ENCODE measurements at regions not wholly inside any gene's neighbourhood (a gene's known extent, or its start where the extent isn't known, plus 50 kb on each side); places are given as distances from the start of the nearest gene placed in this dataset.

DNA sequence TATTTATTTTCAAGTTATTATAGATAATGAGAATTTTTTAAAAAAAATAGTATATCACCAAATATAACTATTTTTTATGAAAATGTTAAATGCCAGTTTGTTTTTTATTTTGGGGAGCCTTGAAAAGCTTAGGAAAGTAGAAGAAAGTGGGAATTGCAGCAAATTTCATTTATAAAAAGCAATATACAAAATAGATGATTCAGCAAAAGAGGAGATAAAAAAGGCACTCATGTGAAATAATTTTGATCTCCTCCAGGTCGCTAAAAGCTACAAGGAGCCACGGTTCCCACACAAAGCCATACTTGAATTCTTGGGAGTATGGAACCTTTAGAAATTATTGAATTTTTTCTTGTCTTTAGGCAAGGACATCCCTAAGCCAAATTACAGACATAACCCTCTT, 625.0 kb upstream of the SGO1 start:
- no peak for TF ChIP-seq POLR2A (IDR thresholded peaks at IDR 0.05)
- TF ChIP-seq, protein P1, sequence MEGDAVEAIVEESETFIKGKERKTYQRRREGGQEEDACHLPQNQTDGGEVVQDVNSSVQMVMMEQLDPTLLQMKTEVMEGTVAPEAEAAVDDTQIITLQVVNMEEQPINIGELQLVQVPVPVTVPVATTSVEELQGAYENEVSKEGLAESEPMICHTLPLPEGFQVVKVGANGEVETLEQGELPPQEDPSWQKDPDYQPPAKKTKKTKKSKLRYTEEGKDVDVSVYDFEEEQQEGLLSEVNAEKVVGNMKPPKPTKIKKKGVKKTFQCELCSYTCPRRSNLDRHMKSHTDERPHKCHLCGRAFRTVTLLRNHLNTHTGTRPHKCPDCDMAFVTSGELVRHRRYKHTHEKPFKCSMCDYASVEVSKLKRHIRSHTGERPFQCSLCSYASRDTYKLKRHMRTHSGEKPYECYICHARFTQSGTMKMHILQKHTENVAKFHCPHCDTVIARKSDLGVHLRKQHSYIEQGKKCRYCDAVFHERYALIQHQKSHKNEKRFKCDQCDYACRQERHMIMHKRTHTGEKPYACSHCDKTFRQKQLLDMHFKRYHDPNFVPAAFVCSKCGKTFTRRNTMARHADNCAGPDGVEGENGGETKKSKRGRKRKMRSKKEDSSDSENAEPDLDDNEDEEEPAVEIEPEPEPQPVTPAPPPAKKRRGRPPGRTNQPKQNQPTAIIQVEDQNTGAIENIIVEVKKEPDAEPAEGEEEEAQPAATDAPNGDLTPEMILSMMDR (IDR thresholded peaks at IDR 0.05) = no peak
